Coronary artery (tissue), 2 donors: ENCODE measurements at regions not wholly inside any gene's neighbourhood (a gene's known extent, or its start where the extent isn't known, plus 50 kb on each side); places are given as distances from the start of the nearest gene placed in this dataset.

Source experiments
- DNase-seq: peaks from one replicate; pipeline ENCODE4 v3.0.0-alpha.2; 2017; ENCODE audit warnings: low spot score
- H3K27ac ChIP-seq, 2 donors: fragments of 200-600 bp; sonication (generic); one replicate each; pipeline ENCODE4 v1.5.1; 2016 to 2019
- H3K4me3 ChIP-seq: fragments of 200-600 bp; sonication (generic); 2 replicates; pipeline ENCODE4 v1.5.1; 2016; ENCODE audit warnings: mild to moderate bottlenecking, moderate library complexity
- TF ChIP-seq, protein P1 (sequence below): fragments of 200-600 bp; sonication (generic); IDR thresholded peaks from one replicate; pipeline ENCODE4 v1.5.1; 2019; ENCODE audit warnings: antibody characterized with exemption

DNA sequence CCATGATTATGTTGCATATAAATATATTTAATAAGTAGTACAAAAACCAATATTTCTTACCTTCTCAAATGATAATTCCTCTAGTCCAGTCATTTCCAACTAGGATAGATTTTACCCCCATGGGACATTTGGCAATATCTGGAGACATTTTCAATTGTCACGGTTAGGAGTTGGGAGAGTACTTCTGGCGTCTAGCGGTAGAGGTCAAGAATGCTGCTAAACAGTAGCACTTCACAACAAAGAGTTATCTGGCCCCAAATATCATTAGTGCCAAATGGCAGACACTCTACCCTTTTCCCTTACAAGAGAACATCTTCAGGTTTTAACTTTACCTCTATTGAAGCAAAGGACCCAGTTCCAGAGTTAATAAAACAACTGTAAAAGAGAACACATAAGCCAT lies 168.1 kb downstream of the FAT4 start:
- no peak overlapping the region for H3K27ac ChIP-seq
- TF ChIP-seq, protein P1, sequence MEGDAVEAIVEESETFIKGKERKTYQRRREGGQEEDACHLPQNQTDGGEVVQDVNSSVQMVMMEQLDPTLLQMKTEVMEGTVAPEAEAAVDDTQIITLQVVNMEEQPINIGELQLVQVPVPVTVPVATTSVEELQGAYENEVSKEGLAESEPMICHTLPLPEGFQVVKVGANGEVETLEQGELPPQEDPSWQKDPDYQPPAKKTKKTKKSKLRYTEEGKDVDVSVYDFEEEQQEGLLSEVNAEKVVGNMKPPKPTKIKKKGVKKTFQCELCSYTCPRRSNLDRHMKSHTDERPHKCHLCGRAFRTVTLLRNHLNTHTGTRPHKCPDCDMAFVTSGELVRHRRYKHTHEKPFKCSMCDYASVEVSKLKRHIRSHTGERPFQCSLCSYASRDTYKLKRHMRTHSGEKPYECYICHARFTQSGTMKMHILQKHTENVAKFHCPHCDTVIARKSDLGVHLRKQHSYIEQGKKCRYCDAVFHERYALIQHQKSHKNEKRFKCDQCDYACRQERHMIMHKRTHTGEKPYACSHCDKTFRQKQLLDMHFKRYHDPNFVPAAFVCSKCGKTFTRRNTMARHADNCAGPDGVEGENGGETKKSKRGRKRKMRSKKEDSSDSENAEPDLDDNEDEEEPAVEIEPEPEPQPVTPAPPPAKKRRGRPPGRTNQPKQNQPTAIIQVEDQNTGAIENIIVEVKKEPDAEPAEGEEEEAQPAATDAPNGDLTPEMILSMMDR = no peak
- no peak overlapping the region for H3K4me3 ChIP-seq
- no peak for DNase-seq

DNA sequence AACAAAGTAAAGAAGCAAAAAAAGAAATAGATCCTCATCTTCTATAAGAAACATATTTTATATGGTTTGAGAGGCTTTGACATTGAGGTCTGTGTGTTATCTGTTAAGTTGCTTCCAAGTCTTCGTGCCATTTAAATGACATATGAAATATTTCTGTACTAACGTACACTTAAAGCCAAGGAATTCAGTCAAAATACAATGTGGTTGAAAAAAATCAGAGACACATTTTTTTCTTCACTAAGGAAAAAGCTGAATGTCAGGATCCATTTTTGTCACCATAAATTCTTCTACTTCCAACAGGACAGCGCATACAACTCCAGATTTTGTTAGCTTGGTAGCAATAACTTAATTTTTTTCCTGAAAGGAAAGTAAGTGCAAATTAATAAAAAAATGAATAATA lies 168.5 kb downstream of the FAT4 start:
- H3K4me3 ChIP-seq = no peak overlapping the region
- H3K27ac ChIP-seq = no peak overlapping the region
- DNase-seq = no peak
- TF ChIP-seq, protein P1 = no peak

DNA sequence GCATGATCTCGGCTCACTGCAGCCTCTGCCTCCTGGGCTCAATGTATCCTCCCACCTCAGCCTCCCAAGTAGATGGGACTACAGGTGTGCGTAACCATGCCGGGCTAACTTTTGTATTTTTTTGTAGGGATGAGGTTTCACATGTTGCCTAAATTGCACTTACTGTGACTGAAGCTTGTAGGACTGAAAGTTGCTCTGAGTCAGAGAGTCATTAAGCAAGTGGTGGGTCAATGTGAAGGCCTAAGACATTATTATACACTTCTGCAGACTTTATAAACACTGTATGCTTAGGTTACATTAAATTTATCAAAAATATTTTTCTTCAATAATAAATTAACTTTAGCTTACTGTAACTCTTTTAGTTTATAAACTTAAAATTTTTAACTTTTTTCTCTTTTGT lies 170.2 kb downstream of the FAT4 start:
- no peak overlapping the region for H3K4me3 ChIP-seq
- TF ChIP-seq, protein P1 = no peak
- no peak for DNase-seq
- no peak overlapping the region for H3K27ac ChIP-seq

DNA sequence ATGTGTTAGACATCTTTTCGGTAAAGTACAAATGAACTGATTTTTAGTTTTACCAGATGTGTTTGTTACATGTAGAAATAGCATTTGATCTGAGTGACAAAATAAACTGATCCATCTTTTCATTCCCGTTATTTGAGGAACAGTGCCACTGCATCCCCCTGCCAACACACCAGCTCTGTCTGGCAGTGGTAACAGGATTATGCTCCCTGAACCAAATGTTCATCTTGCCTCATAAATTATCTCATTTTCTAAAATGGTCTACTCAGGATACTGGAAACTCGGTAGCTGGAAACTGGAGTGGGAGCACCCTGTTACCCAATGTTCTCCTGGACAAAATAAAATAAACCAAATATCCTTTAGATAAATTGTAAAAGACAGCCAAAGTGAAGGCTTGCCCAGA lies 171.6 kb downstream of the FAT4 start:
- Histone ChIP-seq H3K27ac (no peak overlapping the region), H3K4me3 (no peak overlapping the region)
- TF ChIP-seq, protein P1 = no peak
- no peak for DNase-seq

DNA sequence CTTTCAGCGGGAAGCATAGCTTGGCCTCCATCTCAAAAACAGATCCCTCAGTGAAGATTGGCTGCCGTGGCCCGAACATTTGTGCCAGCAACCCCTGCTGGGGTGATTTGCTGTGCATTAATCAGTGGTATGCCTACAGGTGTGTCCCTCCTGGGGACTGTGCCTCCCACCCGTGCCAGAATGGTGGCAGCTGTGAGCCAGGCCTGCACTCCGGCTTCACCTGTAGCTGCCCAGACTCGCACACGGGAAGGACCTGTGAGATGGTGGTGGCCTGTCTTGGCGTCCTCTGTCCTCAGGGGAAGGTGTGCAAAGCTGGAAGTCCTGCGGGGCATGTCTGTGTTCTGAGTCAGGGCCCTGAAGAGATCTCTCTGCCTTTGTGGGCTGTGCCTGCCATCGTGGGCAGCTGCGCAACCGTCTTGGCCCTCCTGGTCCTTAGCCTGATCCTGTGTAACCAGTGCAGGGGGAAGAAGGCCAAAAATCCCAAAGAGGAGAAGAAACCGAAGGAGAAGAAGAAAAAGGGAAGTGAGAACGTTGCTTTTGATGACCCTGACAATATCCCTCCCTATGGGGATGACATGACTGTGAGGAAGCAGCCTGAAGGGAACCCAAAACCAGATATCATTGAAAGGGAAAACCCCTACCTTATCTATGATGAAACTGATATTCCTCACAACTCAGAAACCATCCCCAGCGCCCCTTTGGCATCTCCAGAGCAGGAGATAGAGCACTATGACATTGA lies 175.4 kb downstream of the FAT4 start:
- Histone ChIP-seq H3K27ac (no peak overlapping the region), H3K4me3 (no peak overlapping the region)
- no peak for DNase-seq
- TF ChIP-seq, protein P1 = no peak

DNA sequence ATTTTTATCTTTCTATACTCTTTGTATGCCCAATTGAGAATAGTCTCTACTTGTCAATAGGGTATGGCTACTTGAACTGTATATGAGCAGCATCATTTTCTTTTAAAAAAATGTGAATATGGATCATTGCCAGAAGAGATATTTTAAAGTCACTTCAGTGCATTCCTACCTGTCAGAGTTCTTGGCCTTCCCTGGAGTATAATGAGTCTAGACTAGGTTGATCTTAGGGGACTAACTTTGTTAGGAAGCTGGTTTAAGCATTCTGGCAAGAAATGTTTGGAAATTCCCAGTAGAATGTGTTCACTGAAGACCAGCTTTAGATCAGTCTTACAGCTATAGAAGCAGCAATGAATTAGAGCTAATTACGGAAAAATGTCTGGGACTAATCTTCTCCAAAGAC lies 178.2 kb downstream of the FAT4 start:
- no peak overlapping the region for H3K4me3 ChIP-seq
- DNase-seq = no peak
- H3K27ac ChIP-seq = no peak overlapping the region
- TF ChIP-seq, protein P1 = no peak

DNA sequence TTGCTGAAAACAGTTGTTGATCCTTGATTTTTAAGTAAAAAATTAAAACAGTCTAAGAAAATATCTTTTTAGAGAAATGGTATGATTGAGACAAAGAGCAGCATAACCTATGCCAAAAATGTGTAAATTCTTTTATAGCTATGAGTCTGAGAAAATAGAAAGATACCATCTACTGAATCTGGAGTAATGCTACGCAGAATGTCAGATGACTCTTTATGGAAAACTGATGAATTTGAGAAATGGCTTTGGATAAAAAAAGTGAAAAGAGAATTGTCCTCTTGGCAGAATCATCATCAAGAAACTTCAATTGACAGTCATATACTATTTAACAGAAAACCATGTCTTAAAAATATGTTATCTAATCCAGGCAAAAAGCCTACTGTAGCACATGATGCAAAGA lies 183.1 kb downstream of the FAT4 start:
- H3K4me3 ChIP-seq = no peak overlapping the region
- H3K27ac ChIP-seq = no peak overlapping the region
- TF ChIP-seq, protein P1 = no peak
- no peak for DNase-seq
